CD4-positive, CD25-positive, alpha-beta regulatory T cell (primary cell): ENCODE measurements at regions not wholly inside any gene's neighbourhood (a gene's known extent, or its start where the extent isn't known, plus 50 kb on each side); places are given as distances from the start of the nearest gene placed in this dataset.

ENCODE experiments used
- ATAC-seq, 2 donors: fragments of 150-1000 bp; cut with Tn5 transposase; one replicate each; pipeline ENCODE4 v1.10.0; 2021; ENCODE audit warnings: low read depth in 2 of 2, moderate number of reproducible peaks in 2 of 2, moderate library complexity in 1 of 2
- DNase-seq, 3 donors: peaks; one replicate each; pipeline versions ENCODE4 v3.0.0 to v3.0.0-alpha.2; 2012 to 2022; ENCODE audit warnings: mixed read lengths in 1 of 3
- H3K27ac ChIP-seq: one replicate; pipeline ENCODE4 v1.7.0; 2013; ENCODE audit warnings: mild to moderate bottlenecking, low read length; ENCODE audit not compliant: insufficient read depth, poor library complexity, severe bottlenecking
- H3K27me3 ChIP-seq: one replicate; pipeline ENCODE4 v1.7.0; 2013; ENCODE audit warnings: low read length; ENCODE audit not compliant: control insufficient read depth, insufficient read depth
- H3K36me3 ChIP-seq: one replicate; pipeline ENCODE4 v1.7.0; 2013; ENCODE audit warnings: mild to moderate bottlenecking, low read length, moderate library complexity; ENCODE audit not compliant: control insufficient read depth, insufficient read depth
- H3K4me1 ChIP-seq: 2 replicates; pipeline ENCODE4 v1.7.0; 2013; ENCODE audit warnings: mild to moderate bottlenecking, low read length; ENCODE audit not compliant: insufficient read depth, control insufficient read depth, poor library complexity, severe bottlenecking
- H3K4me3 ChIP-seq: one replicate; pipeline ENCODE4 v1.7.0; 2013; ENCODE audit warnings: low read depth, mild to moderate bottlenecking, low read length, moderate library complexity
- H3K9me3 ChIP-seq, 2 experiments: 1 replicate in 1 of 2; 2 replicates in 1 of 2; pipeline ENCODE4 v1.7.0; 2013; ENCODE audit warnings: low read length in 2 of 2, mild to moderate bottlenecking in 1 of 2, moderate library complexity in 1 of 2; ENCODE audit not compliant: control insufficient read depth in 2 of 2
- H3K27ac Mint-ChIP-seq, 3 donors: one replicate each; pipeline ENCODE4 v1.8.0; 2020 to 2022; ENCODE audit warnings: mild to moderate bottlenecking in 3 of 3, mixed read lengths in 3 of 3, moderate library complexity in 2 of 3
- H3K27me3 Mint-ChIP-seq: one replicate; pipeline ENCODE4 v1.8.0; 2022; ENCODE audit warnings: mild to moderate bottlenecking, mixed read lengths
- H3K36me3 Mint-ChIP-seq: one replicate; pipeline ENCODE4 v1.8.0; 2020; ENCODE audit warnings: mixed read lengths
- H3K4me1 Mint-ChIP-seq, 4 donors: one replicate each; pipeline ENCODE4 v1.8.0; 2020 to 2022; ENCODE audit warnings: mixed read lengths in 4 of 4, mild to moderate bottlenecking in 1 of 4
- H3K4me3 Mint-ChIP-seq, 4 donors: one replicate each; pipeline ENCODE4 v1.8.0; 2020 to 2022; ENCODE audit warnings: mild to moderate bottlenecking in 4 of 4, mixed read lengths in 4 of 4, moderate library complexity in 3 of 4
- H3K9me3 Mint-ChIP-seq, 7 donors: one replicate each; pipeline ENCODE4 v1.8.0; 2020 to 2022; ENCODE audit warnings: mixed read lengths in 7 of 7, mild to moderate bottlenecking in 3 of 7, moderate library complexity in 2 of 7

- Histone ChIP-seq H3K27me3 (no peaks in the 10 kb centered on the region), H3K9me3 (no peaks in the 10 kb centered on the region), H3K27ac (no peak overlapping the region), H3K36me3 (no peaks in the 10 kb centered on the region), H3K4me1 (no peaks in the 10 kb centered on the region), H3K4me3 (no peak overlapping the region)
- Mint-ChIP-seq H3K27ac (no peak overlapping the region), H3K36me3 (no peaks in the 10 kb centered on the region), H3K4me1 (no peaks in the 10 kb centered on the region), H3K27me3 (no peaks in the 10 kb centered on the region), H3K4me3 (no peak overlapping the region), H3K9me3 (peaks cover 0 to 2% (median 0%) of the 10 kb centered on the region in 7 donors)
- no peak for ATAC-seq
- peak in 1 of 3 donors; percentile 11 for DNase-seq
Observed at GRCh38 chr13:78241278-78241919, 322.8 kb upstream of the EDNRB start.

DNA sequence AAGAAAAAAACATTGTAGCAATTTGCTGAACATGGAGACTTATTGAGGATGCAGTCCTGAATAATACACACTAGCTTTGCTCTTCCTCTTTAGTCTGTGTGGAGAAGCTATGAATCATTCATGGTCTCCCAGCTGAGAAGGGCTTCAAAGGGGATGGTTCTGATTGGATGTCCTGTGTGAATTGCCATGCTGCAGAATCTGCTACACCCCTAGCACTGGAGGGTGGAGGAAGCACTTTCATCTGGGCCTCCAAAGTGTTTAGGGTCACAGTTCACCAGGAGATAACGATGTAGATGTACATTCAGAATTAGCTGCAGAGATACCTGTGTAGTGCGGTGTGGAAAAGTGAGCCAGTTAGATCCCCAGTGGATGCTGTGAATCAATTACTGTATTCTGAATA, 321.1 kb upstream of the EDNRB start:
- Histone ChIP-seq H3K27me3 (no peaks in the 10 kb centered on the region), H3K4me1 (no peaks in the 10 kb centered on the region), H3K4me3 (no peak overlapping the region), H3K36me3 (no peaks in the 10 kb centered on the region), H3K27ac (no peak overlapping the region), H3K9me3 (no peaks in the 10 kb centered on the region)
- Mint-ChIP-seq H3K4me1 (no peaks in the 10 kb centered on the region), H3K27me3 (no peaks in the 10 kb centered on the region), H3K27ac (no peak overlapping the region), H3K9me3 (peaks cover 0 to 2% (median 0%) of the 10 kb centered on the region in 7 donors), H3K4me3 (no peak overlapping the region), H3K36me3 (no peaks in the 10 kb centered on the region)
- DNase-seq (no peak), ATAC-seq (no peak)

- DNase-seq (no peak), ATAC-seq (no peak)
- H3K4me1 ChIP-seq: no peaks in the 10 kb centered on the region
- no peak overlapping the region for H3K4me3 Mint-ChIP-seq
- no peaks in the 10 kb centered on the region for H3K27me3 Mint-ChIP-seq
- H3K36me3 ChIP-seq: no peaks in the 10 kb centered on the region
- no peaks in the 10 kb centered on the region for H3K27me3 ChIP-seq
- no peaks in the 10 kb centered on the region for H3K9me3 ChIP-seq
- H3K27ac Mint-ChIP-seq: no peak overlapping the region
- H3K27ac ChIP-seq: no peak overlapping the region
- no peak overlapping the region for H3K4me3 ChIP-seq
- H3K36me3 Mint-ChIP-seq: no peaks in the 10 kb centered on the region
- H3K9me3 Mint-ChIP-seq: peaks cover 0 to 2% (median 0%) of the 10 kb centered on the region in 7 donors
- H3K4me1 Mint-ChIP-seq: no peaks in the 10 kb centered on the region
Observed at GRCh38 chr13:78238911-78239310, 320.3 kb upstream of the EDNRB start.

- Mint-ChIP-seq H3K9me3 (peaks cover 0 to 4% (median 0%) of the 10 kb centered on the region in 7 donors), H3K4me1 (no peaks in the 10 kb centered on the region), H3K27ac (no peak overlapping the region), H3K27me3 (no peaks in the 10 kb centered on the region), H3K36me3 (no peaks in the 10 kb centered on the region), H3K4me3 (no peak overlapping the region)
- Histone ChIP-seq H3K27me3 (no peaks in the 10 kb centered on the region), H3K9me3 (no peaks in the 10 kb centered on the region), H3K4me1 (no peaks in the 10 kb centered on the region), H3K27ac (no peak overlapping the region), H3K36me3 (no peaks in the 10 kb centered on the region), H3K4me3 (no peak overlapping the region)
- DNase-seq: no peak
- ATAC-seq: no peak
Observed at GRCh38 chr13:78228940-78229339, 310.3 kb upstream of the EDNRB start.

DNA sequence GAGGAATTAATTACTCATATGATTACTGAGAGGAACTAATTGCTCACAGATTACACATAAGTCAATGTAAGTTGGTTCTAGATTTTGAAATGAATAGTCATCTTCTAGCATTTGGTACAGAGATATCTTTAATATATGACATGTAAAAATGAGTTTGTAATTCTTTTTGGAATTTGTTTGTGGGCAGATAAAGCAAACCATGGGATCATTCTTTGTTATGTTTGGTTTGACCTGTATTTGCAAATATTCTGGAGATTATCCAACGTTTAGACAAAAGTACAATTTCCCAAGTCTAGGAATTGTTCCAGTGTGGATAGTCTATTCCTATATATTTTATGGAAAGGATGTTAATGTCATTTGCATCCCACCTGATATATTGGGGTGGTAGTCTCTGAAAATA, 309.6 kb upstream of the EDNRB start:
- Mint-ChIP-seq H3K4me1 (no peaks in the 10 kb centered on the region), H3K36me3 (no peaks in the 10 kb centered on the region), H3K9me3 (peaks cover 0 to 4% (median 0%) of the 10 kb centered on the region in 7 donors), H3K4me3 (no peak overlapping the region), H3K27ac (no peak overlapping the region), H3K27me3 (no peaks in the 10 kb centered on the region)
- ATAC-seq (no peak), DNase-seq (no peak)
- Histone ChIP-seq H3K4me1 (no peaks in the 10 kb centered on the region), H3K9me3 (no peaks in the 10 kb centered on the region), H3K27me3 (no peaks in the 10 kb centered on the region), H3K27ac (no peak overlapping the region), H3K4me3 (no peak overlapping the region), H3K36me3 (no peaks in the 10 kb centered on the region)

DNA sequence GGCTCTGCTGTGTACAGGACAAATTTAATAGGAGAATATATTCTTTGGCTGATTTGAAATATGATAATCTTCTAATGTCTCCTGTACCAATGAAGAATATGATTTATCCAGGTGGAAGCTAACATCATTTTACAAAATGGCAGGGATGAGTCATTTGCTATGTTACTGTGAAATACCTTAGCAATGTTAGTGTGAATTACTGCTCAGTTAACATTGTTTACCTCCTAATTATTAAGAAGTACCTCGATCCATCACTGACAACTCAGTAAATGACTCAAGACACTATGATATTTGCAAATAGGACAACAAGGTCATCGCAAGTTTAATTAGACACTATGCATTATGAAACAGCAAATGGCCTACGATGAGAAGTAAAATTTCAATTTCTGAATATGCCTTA, 309.1 kb upstream of the EDNRB start:
- Histone ChIP-seq H3K36me3 (no peaks in the 10 kb centered on the region), H3K4me3 (no peak overlapping the region), H3K9me3 (no peaks in the 10 kb centered on the region), H3K27me3 (no peaks in the 10 kb centered on the region), H3K27ac (no peak overlapping the region), H3K4me1 (no peaks in the 10 kb centered on the region)
- Mint-ChIP-seq H3K27ac (no peak overlapping the region), H3K9me3 (peaks cover 0 to 4% (median 0%) of the 10 kb centered on the region in 7 donors), H3K27me3 (no peaks in the 10 kb centered on the region), H3K4me3 (no peak overlapping the region), H3K4me1 (no peaks in the 10 kb centered on the region), H3K36me3 (no peaks in the 10 kb centered on the region)
- no peak for ATAC-seq
- no peak for DNase-seq

DNA sequence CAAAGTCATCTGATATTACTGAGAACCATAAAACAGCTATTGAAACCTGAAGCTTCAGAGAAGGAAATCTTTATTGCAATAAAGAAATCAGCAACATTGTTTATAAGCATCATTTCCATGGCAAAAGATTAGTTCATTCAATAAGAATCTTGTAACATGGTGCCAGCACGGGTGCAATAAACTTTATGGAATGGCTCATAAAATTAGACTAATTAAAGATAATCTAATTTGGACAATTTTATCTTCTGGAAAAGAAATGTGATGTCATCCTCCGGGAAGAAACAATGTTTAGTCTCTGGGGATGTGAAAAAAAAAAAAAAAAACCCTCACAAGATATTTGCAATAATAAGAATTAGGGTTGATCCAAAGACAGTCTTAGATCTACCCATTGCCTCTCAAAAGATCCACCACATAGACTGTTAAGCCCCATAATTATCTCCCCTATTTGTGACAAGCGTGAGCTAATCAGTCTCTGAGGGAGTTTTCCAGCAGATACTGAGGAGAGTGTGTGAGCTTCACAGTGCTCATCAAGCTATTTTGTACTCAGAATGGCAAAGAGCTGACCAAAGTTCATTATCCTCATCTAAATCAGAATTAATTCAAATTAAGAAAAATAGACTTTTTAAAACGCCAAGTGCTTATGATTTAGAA, 297.0 kb upstream of the EDNRB start:
- Mint-ChIP-seq H3K9me3 (peaks cover 0 to 1% (median 0%) of the 10 kb centered on the region in 7 donors), H3K27me3 (no peaks in the 10 kb centered on the region), H3K27ac (no peak overlapping the region), H3K4me1 (no peaks in the 10 kb centered on the region), H3K4me3 (no peak overlapping the region), H3K36me3 (no peaks in the 10 kb centered on the region)
- ATAC-seq: no peak
- no peak overlapping the region for H3K27ac ChIP-seq
- H3K4me3 ChIP-seq: no peak overlapping the region
- H3K9me3 ChIP-seq: no peaks in the 10 kb centered on the region
- H3K4me1 ChIP-seq: no peaks in the 10 kb centered on the region
- DNase-seq: no peak
- H3K36me3 ChIP-seq: no peaks in the 10 kb centered on the region
- no peaks in the 10 kb centered on the region for H3K27me3 ChIP-seq

GRCh38 chr13:78201411-78201810, 282.8 kb upstream of the EDNRB start:
- H3K36me3 Mint-ChIP-seq: no peaks in the 10 kb centered on the region
- Histone ChIP-seq H3K27ac (no peak overlapping the region), H3K9me3 (no peaks in the 10 kb centered on the region), H3K4me3 (no peak overlapping the region), H3K27me3 (no peaks in the 10 kb centered on the region), H3K36me3 (no peaks in the 10 kb centered on the region), H3K4me1 (no peaks in the 10 kb centered on the region)
- no peak for DNase-seq
- H3K9me3 Mint-ChIP-seq: peaks cover 0 to 5% (median 0%) of the 10 kb centered on the region in 7 donors
- no peak for ATAC-seq
- H3K27me3 Mint-ChIP-seq: peaks cover 4% of the 10 kb centered on the region
- no peaks in the 10 kb centered on the region for H3K4me1 Mint-ChIP-seq
- no peak overlapping the region for H3K27ac Mint-ChIP-seq
- no peak overlapping the region for H3K4me3 Mint-ChIP-seq
